A673 (cell line): ENCODE measurements at regions not wholly inside any gene's neighbourhood (a gene's known extent, or its start where the extent isn't known, plus 50 kb on each side); places are given as distances from the start of the nearest gene placed in this dataset.

ENCODE experiments used
- BruUV-seq: library from RNA; stranded (reverse); fragments of 400-500 nt; replicated peaks from 2 replicates; lab custom pipeline; 2021; lab: Mats Ljungman, UMichigan
- CTCF ChIA-PET: fragments of 300-600 bp; sonication (Branson Sonifier 250); formaldehyde crosslinking; loops from one replicate; lab custom pipeline; 2022; ENCODE audit warnings: antibody characterized with exemption; lab: Charles Lee
- POLR2A ChIA-PET: fragments of 300-600 bp; sonication (Branson Sonifier 250); formaldehyde crosslinking; loops from one replicate; lab custom pipeline; 2022; ENCODE audit warnings: antibody characterized with exemption; ENCODE audit not compliant: low non-redundant PET; lab: Charles Lee
- DNase-seq: peaks from one replicate; pipeline ENCODE4 v3.0.0-alpha.2; 2015; ENCODE audit warnings: low spot score
- H3K27ac ChIP-seq: fragments of 200-600 bp; sonication (generic); 2 replicates; pipeline ENCODE4 v1.5.1; 2016; ENCODE audit warnings: mixed run types, low read depth, mild to moderate bottlenecking, mixed read lengths, antibody characterized with exemption, low read length; ENCODE audit not compliant: poor library complexity, severe bottlenecking
- H3K27me3 ChIP-seq: fragments of 200-600 bp; sonication (generic); replicated peaks from 2 replicates; pipeline ENCODE4 v1.6.1; 2017; ENCODE audit warnings: mixed run types, low read depth, mild to moderate bottlenecking, mixed read lengths, antibody characterized with exemption, low read length; ENCODE audit not compliant: insufficient read depth, poor library complexity
- H3K36me3 ChIP-seq: fragments of 200-600 bp; sonication (generic); 2 replicates; pipeline ENCODE4 v1.6.1; 2016; ENCODE audit warnings: mixed run types, mild to moderate bottlenecking, mixed read lengths, antibody characterized with exemption, low read length; ENCODE audit not compliant: insufficient read depth, poor library complexity, severe bottlenecking
- H3K4me1 ChIP-seq: fragments of 200-600 bp; sonication (generic); 2 replicates; pipeline ENCODE4 v1.6.1; 2017; ENCODE audit warnings: mixed run types, mild to moderate bottlenecking, mixed read lengths, antibody characterized with exemption, low read length; ENCODE audit not compliant: insufficient read depth, poor library complexity, severe bottlenecking
- H3K4me3 ChIP-seq: fragments of 200-600 bp; sonication (generic); 2 replicates; pipeline ENCODE4 v1.5.1; 2016; ENCODE audit warnings: low read depth, mixed run types, mild to moderate bottlenecking, mixed read lengths, low read length; ENCODE audit not compliant: poor library complexity, severe bottlenecking
- H3K9me3 ChIP-seq: fragments of 200-600 bp; sonication (generic); 2 replicates; pipeline ENCODE4 v1.6.1; 2016; ENCODE audit warnings: mixed run types, low read depth, mild to moderate bottlenecking, mixed read lengths, antibody characterized with exemption, low read length; ENCODE audit not compliant: poor library complexity, severe bottlenecking
- EZH2 ChIP-seq: fragments of 200-600 bp; sonication (generic); IDR thresholded peaks from 2 replicates; pipeline ENCODE4 v1.6.1; 2017; ENCODE audit warnings: borderline replicate concordance, low read depth, mild to moderate bottlenecking, mixed read lengths, antibody characterized with exemption, low read length; ENCODE audit not compliant: poor library complexity, severe bottlenecking
- intact Hi-C: fragments of 100-400 bp; cut with micrococcal nuclease; formaldehyde crosslinking; loops from one replicate; pipeline ENCODE4 v1.10.0; 2022; ENCODE audit not compliant: unreplicated experiment
- TF ChIP-seq, protein P1 (sequence below): fragments of 300-800, 200-600 bp; sonication (generic); conservative IDR thresholded peaks from 2 replicates; pipeline ENCODE4 v1.5.1; 2017; ENCODE audit warnings: low read depth, mild to moderate bottlenecking, antibody characterized with exemption, low read length, moderate library complexity, mixed read lengths

DNA sequence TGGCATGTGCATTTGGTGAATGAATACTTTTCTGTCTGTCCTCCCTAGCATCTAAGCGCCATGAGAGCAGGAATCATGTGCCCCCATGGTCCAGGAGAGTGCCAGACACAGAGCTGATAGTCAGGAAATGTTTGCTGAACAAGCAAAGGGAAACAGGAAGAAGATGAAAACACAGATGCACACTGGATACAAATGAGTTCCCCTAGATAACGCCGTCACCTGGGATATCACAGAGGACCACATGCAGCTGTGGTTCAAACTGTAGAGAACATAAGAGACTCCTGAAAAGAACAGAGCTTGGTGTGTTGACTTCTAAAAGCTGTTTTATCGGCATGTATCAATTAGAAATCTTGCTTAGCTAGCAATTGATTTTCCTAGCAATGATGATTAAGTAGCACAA lies 293.7 kb downstream of the BTBD3 start:
- no peak for TF ChIP-seq EZH2
- TF ChIP-seq, protein P1, sequence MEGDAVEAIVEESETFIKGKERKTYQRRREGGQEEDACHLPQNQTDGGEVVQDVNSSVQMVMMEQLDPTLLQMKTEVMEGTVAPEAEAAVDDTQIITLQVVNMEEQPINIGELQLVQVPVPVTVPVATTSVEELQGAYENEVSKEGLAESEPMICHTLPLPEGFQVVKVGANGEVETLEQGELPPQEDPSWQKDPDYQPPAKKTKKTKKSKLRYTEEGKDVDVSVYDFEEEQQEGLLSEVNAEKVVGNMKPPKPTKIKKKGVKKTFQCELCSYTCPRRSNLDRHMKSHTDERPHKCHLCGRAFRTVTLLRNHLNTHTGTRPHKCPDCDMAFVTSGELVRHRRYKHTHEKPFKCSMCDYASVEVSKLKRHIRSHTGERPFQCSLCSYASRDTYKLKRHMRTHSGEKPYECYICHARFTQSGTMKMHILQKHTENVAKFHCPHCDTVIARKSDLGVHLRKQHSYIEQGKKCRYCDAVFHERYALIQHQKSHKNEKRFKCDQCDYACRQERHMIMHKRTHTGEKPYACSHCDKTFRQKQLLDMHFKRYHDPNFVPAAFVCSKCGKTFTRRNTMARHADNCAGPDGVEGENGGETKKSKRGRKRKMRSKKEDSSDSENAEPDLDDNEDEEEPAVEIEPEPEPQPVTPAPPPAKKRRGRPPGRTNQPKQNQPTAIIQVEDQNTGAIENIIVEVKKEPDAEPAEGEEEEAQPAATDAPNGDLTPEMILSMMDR = no peak
- Histone ChIP-seq H3K36me3 (no peaks in the 10 kb centered on the region), H3K9me3 (no peaks in the 10 kb centered on the region), H3K4me3 (no peak overlapping the region), H3K27ac (no peak overlapping the region), H3K4me1 (no peaks in the 10 kb centered on the region), H3K27me3 (no peaks in the 10 kb centered on the region)
- ChIA-PET CTCF (no interaction called here), POLR2A (interaction anchor here (0.9 kb wide), 1 partner anchor 328 kb away, joined by 5 read pairs; no protein-coding TSS in a partner anchor)
- DNase-seq = no peak
- no TSS peak for BruUV-seq
- intact Hi-C loops = no loop called here

DNA sequence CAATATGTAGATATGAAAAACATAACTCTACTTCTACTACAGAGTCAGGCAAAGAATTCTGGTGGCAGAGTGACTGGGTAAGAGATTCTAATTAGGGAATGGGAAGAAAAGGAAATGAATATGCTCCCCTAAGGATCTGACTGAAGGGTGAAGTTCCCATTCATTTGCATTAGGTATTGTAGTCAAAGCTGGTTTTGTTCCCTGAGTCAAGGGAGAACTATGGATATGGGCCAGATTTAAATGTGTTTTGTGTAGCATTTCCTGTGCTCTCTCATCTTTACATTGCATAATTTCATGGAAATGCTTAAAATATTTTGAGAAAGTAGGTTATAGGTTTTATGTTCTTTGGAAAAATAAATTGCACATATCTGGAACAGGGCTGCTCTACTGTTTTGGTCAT lies 299.7 kb downstream of the BTBD3 start:
- Histone ChIP-seq H3K4me3 (no peak overlapping the region), H3K36me3 (no peaks in the 10 kb centered on the region), H3K9me3 (no peaks in the 10 kb centered on the region), H3K27me3 (no peaks in the 10 kb centered on the region), H3K4me1 (no peaks in the 10 kb centered on the region), H3K27ac (no peak overlapping the region)
- DNase-seq = peak; percentile 9
- intact Hi-C loops = no loop called here
- BruUV-seq = no TSS peak
- TF ChIP-seq, protein P1 = no peak
- TF ChIP-seq EZH2 = no peak
- ChIA-PET CTCF (no interaction called here), POLR2A (no interaction called here)

DNA sequence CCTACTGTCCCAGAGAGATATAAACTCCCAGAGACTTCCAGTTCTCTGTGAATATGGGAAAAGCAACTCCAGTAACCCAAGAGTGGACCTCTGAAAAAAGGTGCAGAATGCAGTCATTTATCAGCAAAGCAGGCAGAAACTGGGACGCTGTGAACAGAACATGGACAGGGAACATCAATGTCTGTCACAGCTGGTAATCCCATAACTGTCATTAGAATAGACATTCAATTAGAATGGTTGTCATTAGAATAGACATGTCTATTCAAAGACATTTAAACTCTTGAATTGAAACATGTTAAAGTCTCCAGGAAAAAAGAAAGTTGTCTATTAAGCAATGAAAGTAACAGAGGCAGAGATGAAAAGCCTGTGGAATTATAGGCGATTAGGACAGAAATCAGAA lies 302.1 kb downstream of the BTBD3 start:
- Histone ChIP-seq H3K27ac (no peak overlapping the region), H3K27me3 (no peaks in the 10 kb centered on the region), H3K4me3 (no peak overlapping the region), H3K4me1 (no peaks in the 10 kb centered on the region), H3K9me3 (no peaks in the 10 kb centered on the region), H3K36me3 (no peaks in the 10 kb centered on the region)
- no peak for DNase-seq
- POLR2A ChIA-PET = no interaction called here
- no peak for TF ChIP-seq EZH2
- TF ChIP-seq, protein P1 = no peak
- CTCF ChIA-PET = no interaction called here
- intact Hi-C loops = no loop called here
- BruUV-seq = no TSS peak
